C4-2B (cell line): ENCODE measurements at regions not wholly inside any gene's neighbourhood (a gene's known extent, or its start where the extent isn't known, plus 50 kb on each side); places are given as distances from the start of the nearest gene placed in this dataset.

Source experiments
- ZFX ChIP-seq: fragments of 450-650 bp; IDR thresholded peaks from 2 replicates; pipeline ENCODE4 v1.6.1; 2017
- TF ChIP-seq, protein P1 (sequence below): fragments of 450-650 bp; conservative IDR thresholded peaks from 2 replicates; pipeline ENCODE4 v1.5.1; 2017; ENCODE audit warnings: mild to moderate bottlenecking

DNA sequence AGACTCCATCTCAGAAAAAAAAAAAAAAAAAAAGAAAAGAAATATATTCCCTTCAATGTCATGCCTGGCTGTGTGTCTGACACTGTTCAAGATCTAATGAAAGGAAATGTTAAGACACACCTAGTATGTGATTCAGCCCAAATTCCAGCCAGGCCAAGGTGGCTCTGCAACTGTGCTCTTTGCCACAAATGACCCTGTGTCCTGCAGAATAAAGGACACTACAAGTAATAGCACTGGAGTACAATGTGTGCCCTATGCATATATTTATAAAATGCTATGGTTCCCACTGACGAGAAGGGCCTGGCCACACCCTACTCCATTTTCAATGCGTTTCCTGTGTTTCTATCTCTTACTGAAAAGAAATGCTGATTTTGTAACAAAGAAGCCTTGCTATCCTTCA is 98.0 kb upstream of the SORBS2 start:
- TF ChIP-seq ZFX = no peak
- TF ChIP-seq, protein P1, sequence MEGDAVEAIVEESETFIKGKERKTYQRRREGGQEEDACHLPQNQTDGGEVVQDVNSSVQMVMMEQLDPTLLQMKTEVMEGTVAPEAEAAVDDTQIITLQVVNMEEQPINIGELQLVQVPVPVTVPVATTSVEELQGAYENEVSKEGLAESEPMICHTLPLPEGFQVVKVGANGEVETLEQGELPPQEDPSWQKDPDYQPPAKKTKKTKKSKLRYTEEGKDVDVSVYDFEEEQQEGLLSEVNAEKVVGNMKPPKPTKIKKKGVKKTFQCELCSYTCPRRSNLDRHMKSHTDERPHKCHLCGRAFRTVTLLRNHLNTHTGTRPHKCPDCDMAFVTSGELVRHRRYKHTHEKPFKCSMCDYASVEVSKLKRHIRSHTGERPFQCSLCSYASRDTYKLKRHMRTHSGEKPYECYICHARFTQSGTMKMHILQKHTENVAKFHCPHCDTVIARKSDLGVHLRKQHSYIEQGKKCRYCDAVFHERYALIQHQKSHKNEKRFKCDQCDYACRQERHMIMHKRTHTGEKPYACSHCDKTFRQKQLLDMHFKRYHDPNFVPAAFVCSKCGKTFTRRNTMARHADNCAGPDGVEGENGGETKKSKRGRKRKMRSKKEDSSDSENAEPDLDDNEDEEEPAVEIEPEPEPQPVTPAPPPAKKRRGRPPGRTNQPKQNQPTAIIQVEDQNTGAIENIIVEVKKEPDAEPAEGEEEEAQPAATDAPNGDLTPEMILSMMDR = no peak
